H1 (cell line): ENCODE measurements at regions not wholly inside any gene's neighbourhood (a gene's known extent, or its start where the extent isn't known, plus 50 kb on each side); places are given as distances from the start of the nearest gene placed in this dataset.

Experiments used
- BCL11A ChIP-seq, 2 experiments: IDR thresholded peaks; one replicate each; pipeline ENCODE4 v1.6.1; 2011; ENCODE audit warnings: low read depth in 2 of 2, low read length in 2 of 2, mild to moderate bottlenecking in 2 of 2
- CTCF ChIP-seq, 3 experiments: IDR thresholded peaks; 1 replicate in 2 of 3; 2 replicates in 1 of 3; pipeline versions ENCODE4 v1.5.1 to v1.6.1; 2011; ENCODE audit warnings: low read length in 3 of 3, mild to moderate bottlenecking in 3 of 3, inconsistent platforms in 2 of 3, low read depth in 1 of 3, moderate library complexity in 1 of 3; ENCODE audit not compliant: insufficient read depth in 1 of 3; ENCODE audit errors: control extremely low read depth in 1 of 3
- EP300 ChIP-seq, 2 experiments: IDR thresholded peaks; 1 replicate in 1 of 2; 2 replicates in 1 of 2; pipeline ENCODE4 v1.6.1; 2011 to 2012; ENCODE audit warnings: low read depth in 2 of 2, low read length in 2 of 2, mild to moderate bottlenecking in 2 of 2, borderline replicate concordance in 1 of 2, inconsistent platforms in 1 of 2, moderate library complexity in 1 of 2
- JUN ChIP-seq: IDR thresholded peaks from 2 replicates; pipeline ENCODE4 v1.6.1; 2011; ENCODE audit warnings: low read depth, mild to moderate bottlenecking, improper control_type of control experiment, low read length
- KDM5A ChIP-seq: fragments of 200-600 bp; IDR thresholded peaks from 2 replicates; pipeline ENCODE4 v1.7.1; 2012; ENCODE audit warnings: mild to moderate bottlenecking, low read length, inconsistent platforms, mixed read lengths
- MAX ChIP-seq: IDR thresholded peaks from 2 replicates; pipeline ENCODE4 v1.6.1; 2012; ENCODE audit warnings: inconsistent platforms
- POLR2A ChIP-seq, 2 experiments: IDR thresholded peaks; 1 replicate in 1 of 2; 2 replicates in 1 of 2; pipeline ENCODE4 v1.6.1; 2011; ENCODE audit warnings: low read depth in 2 of 2, low read length in 2 of 2, mild to moderate bottlenecking in 2 of 2; ENCODE audit errors: control extremely low read depth in 1 of 2
- POLR2AphosphoS5 ChIP-seq: IDR thresholded peaks from 2 replicates; pipeline ENCODE4 v1.6.1; 2011; ENCODE audit warnings: low read depth, low read length
- RAD21 ChIP-seq, 2 experiments: IDR thresholded peaks in 1 of 2; conservative IDR thresholded peaks in 1 of 2; 2 replicates each; pipeline ENCODE4 v1.6.1; 2011; ENCODE audit warnings: low read depth in 2 of 2, low read length in 2 of 2, improper control_type of control experiment in 1 of 2, inconsistent platforms in 1 of 2, mild to moderate bottlenecking in 1 of 2, moderate library complexity in 1 of 2
- SRF ChIP-seq: IDR thresholded peaks from 2 replicates; pipeline ENCODE4 v1.6.1; 2011; ENCODE audit warnings: mild to moderate bottlenecking, low read depth, low read length, moderate library complexity
- TAF1 ChIP-seq: IDR thresholded peaks from 2 replicates; pipeline ENCODE4 v1.6.1; 2011; ENCODE audit warnings: mild to moderate bottlenecking, low read depth, low read length

GRCh38 chr13:73450583-73450982, 391.8 kb downstream of the KLF5 start:
- TF ChIP-seq BCL11A (IDR thresholded peaks at IDR 0.05; ENCODE audit: low read depth in 2 of 2, low read length in 2 of 2): no peak
- TF ChIP-seq CTCF (IDR thresholded peaks at IDR 0.05; ENCODE audit: control extremely low read depth in 1 of 3, insufficient read depth in 1 of 3, low read depth in 1 of 3, low read length in 3 of 3): no peak
- TF ChIP-seq TAF1: no peak
- TF ChIP-seq POLR2A (IDR thresholded peaks at IDR 0.05; ENCODE audit: control extremely low read depth in 1 of 2, low read depth in 2 of 2, low read length in 2 of 2): no peak
- no peak for TF ChIP-seq SRF
- TF ChIP-seq MAX: no peak
- TF ChIP-seq EP300 (IDR thresholded peaks at IDR 0.05; ENCODE audit: borderline replicate concordance in 1 of 2, low read depth in 2 of 2, low read length in 2 of 2): no peak
- no peak for TF ChIP-seq JUN
- TF ChIP-seq KDM5A: no peak
- no peak for TF ChIP-seq RAD21 (IDR thresholded peaks at IDR 0.05 in 1 of 2, conservative IDR thresholded peaks at IDR 0.05 in 1 of 2; ENCODE audit: low read depth in 2 of 2, low read length in 2 of 2)
- TF ChIP-seq POLR2AphosphoS5: no peak
